VCaP (cell line): ENCODE measurements at regions not wholly inside any gene's neighbourhood (a gene's known extent, or its start where the extent isn't known, plus 50 kb on each side); places are given as distances from the start of the nearest gene placed in this dataset.

Source experiments
- H3K27ac ChIP-seq: fragments of 450-650 bp; 2 replicates; pipeline ENCODE4 v1.5.1; 2017
- CTCF ChIP-seq: fragments of 450-650 bp; conservative IDR thresholded peaks from 2 replicates; pipeline ENCODE4 v1.5.1; 2017; ENCODE audit warnings: mild to moderate bottlenecking, moderate library complexity

GRCh38 chr2:5799348-5799747 is 107.2 kb downstream of the SOX11 start:
- no peak overlapping the region for H3K27ac ChIP-seq
- no peak for TF ChIP-seq CTCF

DNA sequence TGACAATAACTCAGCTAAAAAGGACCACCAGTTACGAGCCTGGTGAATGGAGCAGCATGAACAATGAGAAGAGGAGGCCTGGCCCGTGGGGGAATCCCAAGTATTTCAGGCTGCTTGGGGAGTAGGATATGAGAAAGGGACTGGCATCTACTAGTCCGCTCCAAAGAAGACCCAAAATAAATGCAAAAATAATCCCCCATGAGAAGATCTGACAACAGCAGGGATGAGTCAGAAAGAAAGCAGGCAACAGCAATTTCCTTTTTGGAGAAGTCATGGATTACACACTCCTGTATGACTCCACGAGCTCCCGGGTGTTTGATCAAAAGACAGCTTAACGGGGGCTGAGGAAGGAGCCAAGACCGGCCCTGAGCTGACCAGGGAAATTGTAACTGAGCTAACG is 111.4 kb downstream of the SOX11 start:
- peak overlapping the region; percentile 67 for H3K27ac ChIP-seq
- no peak for TF ChIP-seq CTCF

DNA sequence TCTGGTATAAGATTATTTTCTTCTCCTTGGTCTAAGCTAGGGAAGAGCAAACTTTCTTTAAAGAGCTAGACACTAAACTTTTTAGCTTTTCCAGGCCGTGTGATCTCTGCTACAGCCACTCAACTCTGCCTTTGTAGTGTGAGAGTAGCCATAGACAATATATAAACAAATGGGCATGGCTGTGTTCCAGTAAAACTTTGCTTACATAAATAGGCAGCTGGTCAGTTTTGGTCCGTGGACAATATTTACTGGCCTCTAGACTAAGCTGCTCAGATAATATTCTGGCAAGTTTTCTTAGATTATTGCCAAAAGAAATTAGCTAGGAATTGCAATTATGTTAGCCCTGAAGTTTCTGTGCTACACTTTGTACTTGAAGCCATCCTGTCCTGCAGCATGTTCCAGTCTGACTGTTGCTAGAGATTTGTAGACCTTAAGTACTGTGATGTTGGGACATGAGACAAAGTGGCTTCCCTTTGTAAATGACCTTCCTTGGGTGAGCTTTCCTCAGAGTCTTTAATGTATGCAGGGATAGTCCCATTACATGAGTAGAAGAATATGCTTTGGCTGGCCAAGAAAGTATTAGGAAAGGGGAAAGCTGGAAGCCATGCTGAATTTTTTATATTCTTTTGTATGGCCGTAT is 126.9 kb downstream of the SOX11 start:
- H3K27ac ChIP-seq = 0 out of 2 replicates have a peak overlapping the region, but pooled peaks have one; percentile 24
- TF ChIP-seq CTCF = no peak

GRCh38 chr2:5824126-5824525 is 131.9 kb downstream of the SOX11 start:
- no peak for TF ChIP-seq CTCF

GRCh38 chr2:5825686-5826085 is 133.5 kb downstream of the SOX11 start:
- no peak for TF ChIP-seq CTCF
- H3K27ac ChIP-seq = no peak overlapping the region

More at GRCh38 chr2:5824126-5824525, 131.9 kb downstream of the SOX11 start:
- 0 out of 2 replicates have a peak overlapping the region, but pooled peaks have one; percentile 16 for H3K27ac ChIP-seq

DNA sequence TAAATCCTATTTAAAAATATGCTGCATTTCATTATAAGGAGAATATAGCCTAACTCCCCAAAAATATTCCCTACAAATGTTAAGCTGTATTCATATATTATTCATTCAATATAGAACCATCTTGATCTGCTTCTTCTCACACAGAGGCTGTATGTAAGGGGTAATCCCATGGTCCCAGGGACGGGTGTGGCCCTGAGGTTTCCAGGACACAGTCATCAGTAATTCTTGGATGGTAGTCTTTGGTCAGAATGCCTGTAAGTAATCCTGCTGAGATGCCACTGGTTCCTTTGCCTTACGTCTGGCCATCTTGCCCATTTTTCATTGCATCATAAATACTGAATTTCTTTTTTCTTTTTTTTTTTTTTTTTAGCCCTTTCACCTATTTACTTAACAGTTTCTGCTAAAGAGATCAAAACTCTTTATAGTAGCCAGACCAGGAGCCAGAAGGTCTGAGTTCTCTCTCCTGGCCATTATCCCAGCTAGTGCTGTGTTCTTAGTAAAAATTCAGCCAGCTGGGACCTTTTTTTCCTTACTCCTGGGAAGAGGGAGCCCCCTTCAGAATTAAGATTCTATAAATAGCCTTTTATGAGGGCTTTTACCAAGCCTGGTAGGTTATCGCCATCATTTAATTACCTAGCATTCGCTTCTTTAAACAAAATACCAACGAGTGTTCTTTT is 134.9 kb downstream of the SOX11 start:
- no peak for TF ChIP-seq CTCF

GRCh38 chr2:5834501-5834900 is 142.3 kb downstream of the SOX11 start:
- TF ChIP-seq CTCF = peak; percentile 45
- H3K27ac ChIP-seq = peak overlapping the region; percentile 61

More for the DNA sequence above, 134.9 kb downstream of the SOX11 start:
- no peak overlapping the region for H3K27ac ChIP-seq
